Smooth muscle cell (in vitro differentiated cells): ENCODE measurements at regions not wholly inside any gene's neighbourhood (a gene's known extent, or its start where the extent isn't known, plus 50 kb on each side); places are given as distances from the start of the nearest gene placed in this dataset.
"Not testable (repeated sequence)": the region's sequence is repeated elsewhere in the genome, so short reads cannot be mapped to it uniquely, and the experiment has no call there.

Experiments
- DNase-seq: peaks from one replicate; lab custom pipeline; 2025; ENCODE audit not compliant: unreplicated experiment; lab: John Stamatoyannopoulos, UW
- H2AFZ ChIP-seq: fragments of 200-600 bp; sonication (generic); 2 replicates; pipeline ENCODE4 v1.6.0; 2016; ENCODE audit warnings: antibody characterized with exemption, low read depth, mild to moderate bottlenecking
- H3F3A ChIP-seq: fragments of 200-600 bp; sonication (generic); 2 replicates; pipeline ENCODE4 v1.6.0; 2017; ENCODE audit warnings: antibody characterized with exemption, low read depth
- H3K27ac ChIP-seq: fragments of 200-600 bp; sonication (generic); 2 replicates; pipeline ENCODE4 v1.5.1; 2016; ENCODE audit warnings: low read depth, mild to moderate bottlenecking
- H3K27me3 ChIP-seq: fragments of 200-600 bp; sonication (generic); 2 replicates; pipeline ENCODE4 v1.6.1; 2016; ENCODE audit warnings: low read depth, mild to moderate bottlenecking
- H3K36me3 ChIP-seq: fragments of 200-600 bp; sonication (generic); 2 replicates; pipeline ENCODE4 v1.5.1; 2016; ENCODE audit warnings: low read depth
- H3K4me1 ChIP-seq: fragments of 200-600 bp; sonication (generic); 2 replicates; pipeline ENCODE4 v1.5.1; 2016; ENCODE audit warnings: low read depth
- H3K4me2 ChIP-seq: fragments of 200-600 bp; sonication (generic); 2 replicates; pipeline ENCODE4 v1.6.0; 2016; ENCODE audit warnings: mild to moderate bottlenecking
- H3K4me3 ChIP-seq: fragments of 200-600 bp; sonication (generic); 2 replicates; pipeline ENCODE4 v1.5.1; 2016; ENCODE audit warnings: mild to moderate bottlenecking
- H3K79me2 ChIP-seq: fragments of 200-600 bp; sonication (generic); 2 replicates; pipeline ENCODE4 v1.6.0; 2016; ENCODE audit warnings: low read depth, mild to moderate bottlenecking
- H3K9ac ChIP-seq: fragments of 200-600 bp; sonication (generic); 2 replicates; pipeline ENCODE4 v1.6.0; 2016; ENCODE audit warnings: low read depth
- H3K9me3 ChIP-seq: fragments of 200-600 bp; sonication (generic); replicated peaks from 2 replicates; pipeline ENCODE4 v1.5.1; 2016; ENCODE audit warnings: low read depth
- H4K20me1 ChIP-seq: fragments of 200-600 bp; sonication (generic); 2 replicates; pipeline ENCODE4 v1.6.0; 2016; ENCODE audit warnings: low read depth
- CTCF ChIP-seq: fragments of 200-600 bp; sonication (generic); IDR thresholded peaks from 2 replicates; pipeline ENCODE4 v1.5.1; 2017; ENCODE audit warnings: borderline replicate concordance, mild to moderate bottlenecking, antibody characterized with exemption; ENCODE audit not compliant: insufficient read depth, poor library complexity, severe bottlenecking
- WGBS: methylation state at CpG from one replicate; pipeline ENCODE4 v1.1.7; 2016; ENCODE audit warnings: low lambda C conversion rate; 5-methylcytosine and 5-hydroxymethylcytosine counted together

- 78% methylated on average over 8 of the region's 8 CpGs for WGBS
- DNase-seq, result no peak
Observed at GRCh38 chr12:30531731-30532678, 163.7 kb downstream of the IPO8 start.

DNA sequence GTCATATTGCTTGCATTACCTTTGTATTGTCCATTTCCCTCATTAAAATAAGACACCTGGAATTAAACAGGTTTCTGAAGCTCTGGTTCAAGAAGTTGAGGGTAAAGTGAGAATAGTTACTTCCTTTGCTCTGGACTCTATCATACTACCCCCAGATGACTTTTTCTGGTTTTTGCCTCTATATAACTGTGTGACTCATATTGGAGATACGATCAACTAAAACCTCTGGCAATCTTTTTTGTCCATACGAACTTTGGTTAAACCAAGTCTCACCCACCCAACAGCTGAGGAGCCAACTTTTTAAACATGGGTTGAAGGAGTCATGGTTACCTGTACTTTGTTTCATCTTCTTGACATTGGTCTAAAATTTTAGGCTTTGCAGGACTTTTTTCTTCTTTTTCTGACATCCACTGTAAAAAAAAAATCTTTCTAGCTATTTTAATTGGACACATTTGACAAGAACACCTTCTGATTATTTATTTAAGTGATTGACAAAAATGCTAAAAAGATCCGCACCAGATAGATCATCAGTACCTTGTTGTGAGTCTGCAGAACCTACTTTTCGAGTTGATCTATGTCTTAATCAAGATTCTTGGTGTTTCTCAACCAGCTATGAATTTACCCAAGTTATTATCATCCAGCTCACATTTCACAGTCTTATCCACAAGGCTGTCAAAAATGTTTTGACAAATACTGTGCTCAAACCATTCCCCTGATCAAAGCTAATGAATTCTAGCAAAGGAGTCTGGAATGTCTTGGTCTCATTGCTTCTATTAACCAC, 166.0 kb downstream of the IPO8 start:
- Histone ChIP-seq H3F3A (no peaks in the 10 kb centered on the region), H3K4me2 (no peak overlapping the region), H4K20me1 (no peaks in the 10 kb centered on the region), H3K4me1 (no peaks in the 10 kb centered on the region), H2AFZ (no peak overlapping the region), H3K36me3 (no peaks in the 10 kb centered on the region), H3K27ac (no peak overlapping the region), H3K27me3 (no peaks in the 10 kb centered on the region), H3K79me2 (no peaks in the 10 kb centered on the region), H3K9ac (no peak overlapping the region), H3K9me3 (no peaks in the 10 kb centered on the region), H3K4me3 (no peak overlapping the region)
- WGBS, result 62% methylated on average over 4 of the region's 4 CpGs
- TF ChIP-seq CTCF, result no peak
- DNase-seq, result no peak

More at GRCh38 chr12:30531731-30532678, 163.7 kb downstream of the IPO8 start:
- no peaks in the 10 kb centered on the region for H3K79me2 ChIP-seq
- H3F3A ChIP-seq, result no peaks in the 10 kb centered on the region
- no peak overlapping the region for H2AFZ ChIP-seq
- H3K9ac ChIP-seq, result no peak overlapping the region
- H3K4me1 ChIP-seq, result no peaks in the 10 kb centered on the region
- no peak overlapping the region for H3K27ac ChIP-seq
- H4K20me1 ChIP-seq, result no peaks in the 10 kb centered on the region
- H3K4me3 ChIP-seq, result no peak overlapping the region
- H3K36me3 ChIP-seq, result no peaks in the 10 kb centered on the region
- TF ChIP-seq CTCF, result no peak
- H3K9me3 ChIP-seq, result no peaks in the 10 kb centered on the region
- no peak overlapping the region for H3K4me2 ChIP-seq
- H3K27me3 ChIP-seq, result no peaks in the 10 kb centered on the region

DNA sequence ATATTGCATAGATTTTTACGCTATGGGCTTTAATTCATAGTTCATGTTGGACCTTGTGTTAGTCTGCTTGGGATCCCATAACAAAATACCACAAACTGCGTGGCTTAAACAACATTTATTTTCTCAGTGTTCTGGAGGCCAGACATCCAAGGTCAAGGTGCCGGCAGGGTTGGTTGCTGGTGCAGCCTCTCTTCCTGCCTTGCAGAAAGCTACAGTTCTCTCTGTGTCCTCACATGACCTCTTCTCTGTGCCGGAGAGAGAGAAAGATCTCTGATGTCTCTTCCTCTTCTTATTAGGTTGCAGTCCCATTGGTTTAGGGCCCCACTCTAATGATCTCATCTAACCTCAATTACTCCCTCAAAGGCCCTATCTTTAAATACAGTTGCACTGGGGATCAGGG, 170.5 kb downstream of the IPO8 start:
- H3K9me3 ChIP-seq, result no peaks in the 10 kb centered on the region
- no peak for TF ChIP-seq CTCF
- no peak overlapping the region for H3K27ac ChIP-seq
- no peaks in the 10 kb centered on the region for H3K4me1 ChIP-seq
- no peak overlapping the region for H2AFZ ChIP-seq
- H4K20me1 ChIP-seq, result no peaks in the 10 kb centered on the region
- no peaks in the 10 kb centered on the region for H3K79me2 ChIP-seq
- no peaks in the 10 kb centered on the region for H3K27me3 ChIP-seq
- DNase-seq, result no peak
- no peak overlapping the region for H3K4me2 ChIP-seq
- H3K9ac ChIP-seq, result no peak overlapping the region
- H3K36me3 ChIP-seq, result no peaks in the 10 kb centered on the region
- H3F3A ChIP-seq, result no peaks in the 10 kb centered on the region
- no peak overlapping the region for H3K4me3 ChIP-seq
- WGBS, result 79% methylated on average over 4 of the region's 4 CpGs

- H3K4me2 ChIP-seq, H3K9me3 ChIP-seq, DNase-seq, H3K36me3 ChIP-seq, H3K4me1 ChIP-seq, H3K79me2 ChIP-seq, H4K20me1 ChIP-seq, H3K27ac ChIP-seq, H3K9ac ChIP-seq, H3F3A ChIP-seq, H3K27me3 ChIP-seq, H3K4me3 ChIP-seq, H2AFZ ChIP-seq: not testable (repeated sequence)
- WGBS, result 88% methylated on average over 4 of the region's 4 CpGs
Observed at GRCh38 chr12:30520285-30520684, 175.4 kb downstream of the IPO8 start.
